ENCODE measurements at regions not wholly inside any gene's neighbourhood (a gene's known extent, or its start where the extent isn't known, plus 50 kb on each side); places are given as distances from the start of the nearest gene placed in this dataset.

GRCh38 chr16:85251225-85251760 lies 139.0 kb upstream of the CIBAR2 start:
- TF ChIP-seq CTCF (IDR thresholded peaks at IDR 0.05) (no peak), POLR2AphosphoS5 (IDR thresholded peaks at IDR 0.05; ENCODE audit: low read depth, low read length) (no peak), MEF2A (IDR thresholded peaks at IDR 0.05; ENCODE audit: borderline replicate concordance, low read depth) (no peak), TCF12 (IDR thresholded peaks at IDR 0.05) (no peak), YY1 (IDR thresholded peaks at IDR 0.05; ENCODE audit: low read depth) (no peak), TAF1 (IDR thresholded peaks at IDR 0.05; ENCODE audit: borderline replicate concordance, low read depth, low read length) (no peak), TEAD4 (IDR thresholded peaks at IDR 0.05; ENCODE audit: borderline replicate concordance, insufficient read depth) (no peak), EP300 (IDR thresholded peaks at IDR 0.05; ENCODE audit: borderline replicate concordance in 1 of 2, low read depth in 1 of 2, low read length in 1 of 2) (no peak), MAX (IDR thresholded peaks at IDR 0.05; ENCODE audit: low read depth) (no peak)
- TF ChIP-seq, protein P1, sequence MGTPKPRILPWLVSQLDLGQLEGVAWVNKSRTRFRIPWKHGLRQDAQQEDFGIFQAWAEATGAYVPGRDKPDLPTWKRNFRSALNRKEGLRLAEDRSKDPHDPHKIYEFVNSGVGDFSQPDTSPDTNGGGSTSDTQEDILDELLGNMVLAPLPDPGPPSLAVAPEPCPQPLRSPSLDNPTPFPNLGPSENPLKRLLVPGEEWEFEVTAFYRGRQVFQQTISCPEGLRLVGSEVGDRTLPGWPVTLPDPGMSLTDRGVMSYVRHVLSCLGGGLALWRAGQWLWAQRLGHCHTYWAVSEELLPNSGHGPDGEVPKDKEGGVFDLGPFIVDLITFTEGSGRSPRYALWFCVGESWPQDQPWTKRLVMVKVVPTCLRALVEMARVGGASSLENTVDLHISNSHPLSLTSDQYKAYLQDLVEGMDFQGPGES (IDR thresholded peaks at IDR 0.05; ENCODE audit: low read depth, low read length): no peak
